ENCODE measurements at regions not wholly inside any gene's neighbourhood (a gene's known extent, or its start where the extent isn't known, plus 50 kb on each side); places are given as distances from the start of the nearest gene placed in this dataset.
"Not testable (repeated sequence)": the region's sequence is repeated elsewhere in the genome, so short reads cannot be mapped to it uniquely, and the experiment has no call there.

GRCh38 chr3:78090382-78090781 is 1050.5 kb downstream of the ROBO2 start:
- no peak for DNase-seq

- DNase-seq: no peak
Measured at GRCh38 chr3:78091478-78092119, 1051.7 kb downstream of the ROBO2 start.

GRCh38 chr3:78092574-78092973 is 1052.7 kb downstream of the ROBO2 start:
- DNase-seq: not testable (repeated sequence)

GRCh38 chr3:78096488-78097255 is 1056.8 kb downstream of the ROBO2 start:
- no peak for DNase-seq

GRCh38 chr3:78098367-78098766 is 1058.5 kb downstream of the ROBO2 start:
- no peak for DNase-seq

- DNase-seq: no peak
Measured at GRCh38 chr3:78101384-78101783, 1061.5 kb downstream of the ROBO2 start.

GRCh38 chr3:78108269-78108961 is 1068.5 kb downstream of the ROBO2 start:
- DNase-seq: not testable (repeated sequence)

- DNase-seq: no peak
Measured at GRCh38 chr3:78112291-78113010, 1072.6 kb downstream of the ROBO2 start.

GRCh38 chr3:78115983-78116382 is 1076.1 kb downstream of the ROBO2 start:
- DNase-seq: no peak

GRCh38 chr3:78116874-78117273 is 1077.0 kb downstream of the ROBO2 start:
- DNase-seq: no peak

- no peak for DNase-seq
Measured at GRCh38 chr3:78123058-78123457, 1083.2 kb downstream of the ROBO2 start.

- no peak for DNase-seq
Measured at GRCh38 chr3:78129707-78130106, 1089.8 kb downstream of the ROBO2 start.

GRCh38 chr3:78130741-78131290 is 1090.9 kb downstream of the ROBO2 start:
- DNase-seq: no peak

GRCh38 chr3:78134496-78134895 is 1094.6 kb downstream of the ROBO2 start:
- DNase-seq: no peak

- peak in 1 of 2 experiments; percentile 8 for DNase-seq
Measured at GRCh38 chr3:78139166-78139565, 1099.3 kb downstream of the ROBO2 start.

GRCh38 chr3:78140274-78140673 is 1100.4 kb downstream of the ROBO2 start:
- no peak for DNase-seq

GRCh38 chr3:78140866-78141265 is 1101.0 kb downstream of the ROBO2 start:
- DNase-seq: no peak

GRCh38 chr3:78141269-78141668 is 1101.4 kb downstream of the ROBO2 start:
- peak; percentile 5 to 17 for DNase-seq

GRCh38 chr3:78143000-78143399 is 1103.1 kb downstream of the ROBO2 start:
- no peak for DNase-seq

- DNase-seq: no peak
Measured at GRCh38 chr3:78148986-78149717, 1109.3 kb downstream of the ROBO2 start.

GRCh38 chr3:78153973-78154372 is 1114.1 kb downstream of the ROBO2 start:
- no peak for DNase-seq

- no peak for DNase-seq
Measured at GRCh38 chr3:78154521-78155186, 1114.8 kb downstream of the ROBO2 start.
